Astrocyte (in vitro differentiated cells and primary cell): ENCODE measurements at regions not wholly inside any gene's neighbourhood (a gene's known extent, or its start where the extent isn't known, plus 50 kb on each side); places are given as distances from the start of the nearest gene placed in this dataset.

Source experiments
- CTCF ChIP-seq: IDR thresholded peaks from 2 replicates; pipeline ENCODE4 v1.5.1; 2011; ENCODE audit warnings: low read depth, mild to moderate bottlenecking, inconsistent platforms, low read length, moderate library complexity; ENCODE audit not compliant: insufficient read depth
- EZH2 ChIP-seq: IDR thresholded peaks from 2 replicates; pipeline ENCODE4 v1.6.1; 2012; ENCODE audit warnings: mild to moderate bottlenecking, low read length, inconsistent platforms; ENCODE audit not compliant: insufficient read depth

- TF ChIP-seq CTCF (no peak), EZH2 (no peak)
Measured at GRCh38 chr3:102332934-102333333, 101.9 kb upstream of the ZPLD1 start.
